Gastroesophageal sphincter (tissue), 3 donors: ENCODE measurements at regions not wholly inside any gene's neighbourhood (a gene's known extent, or its start where the extent isn't known, plus 50 kb on each side); places are given as distances from the start of the nearest gene placed in this dataset.

Experiments
- CTCF ChIP-seq, 4 experiments: fragments of 200-600 bp in 2 of 4; fragments of 450-650 bp in 2 of 4; sonication (generic) in 1 of 4; IDR thresholded peaks; one replicate each; pipeline ENCODE4 v1.5.1; 2017 to 2019; ENCODE audit warnings: antibody characterized with exemption in 4 of 4, mild to moderate bottlenecking in 2 of 4, moderate library complexity in 2 of 4
- EP300 ChIP-seq: sonication (generic); formaldehyde crosslinking; IDR thresholded peaks from one replicate; pipeline ENCODE4 v1.6.1; 2017; ENCODE audit warnings: antibody characterized with exemption, mild to moderate bottlenecking

DNA sequence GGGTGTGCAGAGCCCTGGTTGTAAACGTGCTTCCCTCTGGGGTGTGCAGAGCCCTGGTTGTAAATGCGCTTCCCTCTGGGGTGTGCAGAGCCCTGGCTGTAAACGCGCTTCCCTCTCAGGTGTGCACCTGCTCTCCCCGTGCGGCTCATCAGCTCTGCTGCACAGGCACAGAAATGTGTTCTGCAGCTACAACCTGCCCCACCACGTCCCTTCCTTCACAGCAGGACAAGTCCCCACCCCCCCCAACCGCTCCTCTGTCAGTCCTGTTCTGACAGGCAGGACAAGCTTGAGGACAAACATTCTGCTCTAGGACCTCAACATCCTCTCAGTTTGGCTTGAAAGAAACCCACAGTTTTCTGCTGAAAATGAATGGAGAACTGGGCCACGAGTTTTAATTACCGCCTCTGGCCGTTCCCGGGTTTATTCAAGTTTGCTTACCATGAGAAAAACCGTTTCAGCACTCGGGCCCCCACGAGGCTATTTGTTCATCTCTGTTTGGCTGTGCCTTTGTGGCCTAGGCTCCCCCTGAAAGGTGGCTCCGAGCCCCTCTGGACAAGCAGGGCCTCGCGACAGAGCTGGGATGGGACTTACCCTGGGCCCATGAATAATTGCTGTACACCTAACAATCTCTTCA, 81.0 kb upstream of the ASB18 start:
- TF ChIP-seq EP300: no peak
- no peak for TF ChIP-seq CTCF (IDR thresholded peaks at IDR 0.05)
